ENCODE measurements at regions not wholly inside any gene's neighbourhood (a gene's known extent, or its start where the extent isn't known, plus 50 kb on each side); places are given as distances from the start of the nearest gene placed in this dataset.
"Not testable (repeated sequence)": the region's sequence is repeated elsewhere in the genome, so short reads cannot be mapped to it uniquely, and the experiment has no call there.

- DNase-seq = not testable (repeated sequence)
These were observed 131.9 kb upstream of the NBPF9 start for GRCh38 chr1:149234926-149235914.

GRCh38 chr1:149237515-149237914 is 134.2 kb upstream of the NBPF9 start:
- DNase-seq = not testable (repeated sequence)

- DNase-seq = not testable (repeated sequence)
These were observed 136.7 kb upstream of the NBPF9 start for GRCh38 chr1:149239897-149240508.

- not testable (repeated sequence) for DNase-seq
These were observed 137.2 kb upstream of the NBPF9 start for GRCh38 chr1:149240530-149240929.

GRCh38 chr1:149241272-149241671 is 137.9 kb upstream of the NBPF9 start:
- not testable (repeated sequence) for DNase-seq

GRCh38 chr1:149243572-149243971 is 140.2 kb upstream of the NBPF9 start:
- not testable (repeated sequence) for DNase-seq

- not testable (repeated sequence) for DNase-seq
These were observed 141.3 kb upstream of the NBPF9 start for GRCh38 chr1:149244621-149245020.

GRCh38 chr1:149246212-149246611 is 142.9 kb upstream of the NBPF9 start:
- DNase-seq = not testable (repeated sequence)

- not testable (repeated sequence) for DNase-seq
These were observed 145.3 kb upstream of the NBPF9 start for GRCh38 chr1:149248610-149249009.

GRCh38 chr1:149249850-149250467 is 146.6 kb upstream of the NBPF9 start:
- DNase-seq = not testable (repeated sequence)

GRCh38 chr1:149254894-149255847 is 151.8 kb upstream of the NBPF9 start:
- DNase-seq = not testable (repeated sequence)

- DNase-seq = not testable (repeated sequence)
These were observed 156.9 kb upstream of the NBPF9 start for GRCh38 chr1:149260284-149260683.

- not testable (repeated sequence) for DNase-seq
These were observed 157.5 kb upstream of the NBPF9 start for GRCh38 chr1:149260736-149261340.

GRCh38 chr1:149267287-149267686 is 163.9 kb upstream of the NBPF9 start:
- not testable (repeated sequence) for DNase-seq

GRCh38 chr1:149269001-149269702 is 165.8 kb upstream of the NBPF9 start:
- not testable (repeated sequence) for DNase-seq

- not testable (repeated sequence) for DNase-seq
These were observed 166.5 kb upstream of the NBPF9 start for GRCh38 chr1:149269833-149270232.

- not testable (repeated sequence) for DNase-seq
These were observed 171.1 kb upstream of the NBPF9 start for GRCh38 chr1:149274493-149274892.

- not testable (repeated sequence) for DNase-seq
These were observed 172.5 kb upstream of the NBPF9 start for GRCh38 chr1:149275802-149276201.

- not testable (repeated sequence) for DNase-seq
These were observed 173.1 kb upstream of the NBPF9 start for GRCh38 chr1:149276496-149276895.

GRCh38 chr1:149278156-149278555 is 174.8 kb upstream of the NBPF9 start:
- not testable (repeated sequence) for DNase-seq

- not testable (repeated sequence) for DNase-seq
These were observed 175.7 kb upstream of the NBPF9 start for GRCh38 chr1:149279015-149279414.
